Activated B cell treated with CpG ODN at 0.5 μM for 24 hours (primary cell): ENCODE measurements at regions not wholly inside any gene's neighbourhood (a gene's known extent, or its start where the extent isn't known, plus 50 kb on each side); places are given as distances from the start of the nearest gene placed in this dataset.
"Not testable (repeated sequence)": the region's sequence is repeated elsewhere in the genome, so short reads cannot be mapped to it uniquely, and the experiment has no call there.

Experiments used
- ATAC-seq: fragments of 200-7000 bp; cut with Tn5 transposase; one replicate; pipeline ENCODE4 v1.10.0; 2021; ENCODE audit warnings: low read depth, mild to moderate bottlenecking, moderate library complexity
- CTCF ChIA-PET: fragments of 350-600 bp; sonication (Branson Sonifier 250); formaldehyde crosslinking; loops from one replicate; lab custom pipeline; 2021; ENCODE audit warnings: antibody characterized with exemption; lab: Charles Lee
- POLR2A ChIA-PET: fragments of 350-600 bp; sonication (Branson Sonifier 250); formaldehyde crosslinking; loops from one replicate; lab custom pipeline; 2021; ENCODE audit warnings: antibody characterized with exemption; lab: Charles Lee
- DNase-seq: peaks from one replicate; pipeline ENCODE4 v3.0.0; 2022
- H3K27ac Mint-ChIP-seq: one replicate; pipeline ENCODE4 v1.8.0; 2020; ENCODE audit warnings: mixed read lengths
- H3K27me3 Mint-ChIP-seq: one replicate; pipeline ENCODE4 v1.8.0; 2021; ENCODE audit warnings: mixed read lengths
- H3K36me3 Mint-ChIP-seq: one replicate; pipeline ENCODE4 v1.8.0; 2021; ENCODE audit warnings: low read depth, mixed read lengths
- H3K4me1 Mint-ChIP-seq: one replicate; pipeline ENCODE4 v1.8.0; 2021; ENCODE audit warnings: mixed read lengths
- H3K4me3 Mint-ChIP-seq: one replicate; pipeline ENCODE4 v1.8.0; 2020; ENCODE audit warnings: mild to moderate bottlenecking, mixed read lengths
- H3K9me3 Mint-ChIP-seq: one replicate; pipeline ENCODE4 v1.8.0; 2020; ENCODE audit warnings: mixed read lengths
- intact Hi-C: fragments of 100-400 bp; cut with micrococcal nuclease; formaldehyde crosslinking; loops from one replicate; pipeline ENCODE4 v1.15.1; 2024
- TF ChIP-seq, protein P1 (sequence below): fragments of 200-600 bp; IDR thresholded peaks from one replicate; pipeline ENCODE4 v1.8.0; 2022; ENCODE audit warnings: antibody characterized with exemption, mild to moderate bottlenecking

DNA sequence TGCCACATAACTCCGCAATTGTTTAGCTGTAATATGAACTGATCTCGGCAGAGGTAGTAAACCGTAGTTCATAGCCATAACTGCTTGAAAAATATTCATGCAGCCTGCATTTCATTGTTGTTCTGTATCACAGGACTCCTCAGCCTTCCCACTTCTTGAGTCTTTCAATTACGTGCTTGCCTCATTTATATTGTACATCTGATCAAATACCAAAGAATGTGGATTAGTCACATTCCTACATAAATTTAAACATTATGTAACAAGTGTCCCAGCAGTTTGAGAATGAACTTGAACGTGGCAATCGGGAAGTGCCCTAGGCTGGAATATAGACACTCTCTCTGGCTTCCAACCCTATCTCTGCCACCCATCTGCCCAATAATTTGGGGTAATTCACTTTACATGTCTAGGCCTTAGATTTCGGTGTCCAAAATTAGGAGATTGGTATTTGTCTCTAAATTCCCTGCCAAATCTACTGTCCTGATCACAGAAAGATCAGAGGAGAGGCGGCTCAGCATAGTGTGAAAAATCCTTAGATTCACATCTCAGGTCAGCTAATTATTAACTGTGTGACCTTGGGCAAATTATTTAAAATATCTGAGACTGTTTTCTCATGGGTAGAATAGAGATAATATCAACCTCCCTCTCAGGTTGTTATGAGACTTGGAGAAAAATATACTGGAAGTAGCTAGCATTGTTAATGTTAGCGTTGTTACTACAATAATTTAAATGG, 215.1 kb upstream of the RFX3 start:
- intact Hi-C loops: no loop called here
- ChIA-PET POLR2A (no interaction called here), CTCF (no interaction called here)
- Mint-ChIP-seq H3K4me3 (no peak overlapping the region), H3K27me3 (peaks cover 6% of the 10 kb centered on the region), H3K27ac (no peak overlapping the region), H3K9me3 (no peaks in the 10 kb centered on the region), H3K36me3 (no peaks in the 10 kb centered on the region), H3K4me1 (no peaks in the 10 kb centered on the region)
- TF ChIP-seq, protein P1, sequence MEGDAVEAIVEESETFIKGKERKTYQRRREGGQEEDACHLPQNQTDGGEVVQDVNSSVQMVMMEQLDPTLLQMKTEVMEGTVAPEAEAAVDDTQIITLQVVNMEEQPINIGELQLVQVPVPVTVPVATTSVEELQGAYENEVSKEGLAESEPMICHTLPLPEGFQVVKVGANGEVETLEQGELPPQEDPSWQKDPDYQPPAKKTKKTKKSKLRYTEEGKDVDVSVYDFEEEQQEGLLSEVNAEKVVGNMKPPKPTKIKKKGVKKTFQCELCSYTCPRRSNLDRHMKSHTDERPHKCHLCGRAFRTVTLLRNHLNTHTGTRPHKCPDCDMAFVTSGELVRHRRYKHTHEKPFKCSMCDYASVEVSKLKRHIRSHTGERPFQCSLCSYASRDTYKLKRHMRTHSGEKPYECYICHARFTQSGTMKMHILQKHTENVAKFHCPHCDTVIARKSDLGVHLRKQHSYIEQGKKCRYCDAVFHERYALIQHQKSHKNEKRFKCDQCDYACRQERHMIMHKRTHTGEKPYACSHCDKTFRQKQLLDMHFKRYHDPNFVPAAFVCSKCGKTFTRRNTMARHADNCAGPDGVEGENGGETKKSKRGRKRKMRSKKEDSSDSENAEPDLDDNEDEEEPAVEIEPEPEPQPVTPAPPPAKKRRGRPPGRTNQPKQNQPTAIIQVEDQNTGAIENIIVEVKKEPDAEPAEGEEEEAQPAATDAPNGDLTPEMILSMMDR: no peak
- ATAC-seq (no peak), DNase-seq (no peak)

DNA sequence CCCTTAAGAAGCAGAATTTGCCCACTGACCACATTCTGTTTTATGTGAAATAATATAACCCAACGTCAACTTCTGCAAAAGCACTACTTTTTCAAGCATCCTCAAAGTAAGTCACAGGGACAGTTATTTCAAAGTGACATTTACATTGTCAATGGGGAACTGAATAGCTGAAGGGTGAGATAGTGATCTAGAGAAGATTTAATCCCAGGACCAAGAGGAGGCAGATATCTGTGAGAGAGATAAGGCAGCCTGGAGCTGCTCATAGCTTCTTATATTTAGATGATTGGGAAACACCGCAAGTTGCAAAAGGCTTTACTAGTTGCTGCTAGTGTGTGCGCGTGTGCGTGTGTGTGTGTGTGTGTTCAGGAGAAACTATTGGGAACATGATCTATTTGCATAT, 210.4 kb upstream of the RFX3 start:
- CTCF ChIA-PET: no interaction called here
- Mint-ChIP-seq H3K4me1 (peaks cover 5% of the 10 kb centered on the region), H3K4me3 (no peak overlapping the region), H3K36me3 (no peaks in the 10 kb centered on the region), H3K27me3 (no peaks in the 10 kb centered on the region), H3K9me3 (no peaks in the 10 kb centered on the region), H3K27ac (no peak overlapping the region)
- ATAC-seq: no peak
- no peak for DNase-seq
- intact Hi-C loops: no loop called here
- POLR2A ChIA-PET: no interaction called here
- TF ChIP-seq, protein P1: no peak

DNA sequence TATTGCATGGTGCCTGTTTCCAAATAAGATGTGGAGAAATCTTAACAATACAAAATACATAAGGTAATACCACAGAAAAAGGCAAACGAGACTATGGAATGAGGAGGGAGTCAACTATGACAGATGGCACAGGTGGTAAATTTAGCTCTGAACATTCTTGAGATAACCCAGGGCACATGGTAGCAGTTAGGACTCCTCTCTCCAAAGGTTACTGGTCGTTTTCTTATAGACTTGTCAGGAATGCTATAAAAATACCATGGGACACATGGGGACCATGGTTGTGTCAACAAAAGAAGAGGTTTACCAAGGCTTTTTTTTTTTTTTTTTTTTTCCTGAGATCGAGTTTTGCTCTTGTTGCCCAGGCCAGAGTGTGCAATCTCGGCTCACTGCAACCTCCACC, 209.4 kb upstream of the RFX3 start:
- peaks cover 7% of the 10 kb centered on the region for H3K4me1 Mint-ChIP-seq
- TF ChIP-seq, protein P1: no peak
- CTCF ChIA-PET: no interaction called here
- H3K4me3 Mint-ChIP-seq: no peak overlapping the region
- H3K27ac Mint-ChIP-seq: no peak overlapping the region
- ATAC-seq: no peak
- POLR2A ChIA-PET: no interaction called here
- H3K36me3 Mint-ChIP-seq: no peaks in the 10 kb centered on the region
- H3K9me3 Mint-ChIP-seq: no peaks in the 10 kb centered on the region
- no peak for DNase-seq
- intact Hi-C loops: no loop called here
- no peaks in the 10 kb centered on the region for H3K27me3 Mint-ChIP-seq

DNA sequence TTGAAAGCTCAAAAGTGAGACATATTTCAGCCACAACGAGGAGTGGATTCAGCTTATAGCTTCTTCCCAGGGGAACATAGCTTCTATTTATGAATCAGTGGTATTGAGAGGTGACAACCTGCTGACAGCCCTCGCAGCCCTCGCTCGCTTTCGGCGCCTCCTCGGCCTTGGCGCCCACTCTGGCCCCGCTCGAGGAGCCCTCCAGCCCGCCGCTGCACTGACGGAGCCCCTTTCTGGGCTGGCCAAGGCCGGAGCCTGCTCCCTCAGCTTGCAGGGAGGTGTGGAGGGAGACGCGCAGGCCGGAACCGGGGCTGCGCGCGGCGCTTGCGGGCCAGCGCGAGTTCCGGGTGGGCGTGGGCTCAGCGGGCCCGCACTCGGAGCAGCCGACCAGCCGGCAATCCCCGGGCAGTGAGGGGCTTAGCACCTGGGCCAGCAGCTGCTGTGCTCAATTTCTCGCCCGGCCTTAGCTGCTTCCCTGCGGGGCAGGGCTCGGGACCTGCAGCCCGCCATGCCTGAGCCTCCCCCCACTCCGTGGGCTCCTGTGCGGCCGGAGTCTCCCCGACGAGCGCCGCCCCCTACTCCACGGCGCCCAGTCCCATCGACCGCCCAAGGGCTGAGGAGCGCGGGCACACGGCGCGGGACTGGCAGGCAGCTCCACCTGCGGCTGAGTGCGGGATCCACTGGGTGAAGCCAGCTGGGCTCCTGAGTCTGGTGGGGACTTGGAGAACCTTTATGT, 207.9 kb upstream of the RFX3 start:
- H3K4me1 Mint-ChIP-seq, H3K27ac Mint-ChIP-seq, DNase-seq, H3K36me3 Mint-ChIP-seq, POLR2A ChIA-PET, H3K27me3 Mint-ChIP-seq, ATAC-seq, H3K9me3 Mint-ChIP-seq, H3K4me3 Mint-ChIP-seq: not testable (repeated sequence)
- CTCF ChIA-PET: interaction anchor here (1.5 to 1.7 kb wide), 2 partner anchors 266 to 384 kb away, joined by 5 to 6 read pairs; no protein-coding TSS in a partner anchor
- intact Hi-C loops: loop anchor here (2.0 kb wide), 1 partner anchor 641 kb away; no protein-coding TSS in a partner anchor

DNA sequence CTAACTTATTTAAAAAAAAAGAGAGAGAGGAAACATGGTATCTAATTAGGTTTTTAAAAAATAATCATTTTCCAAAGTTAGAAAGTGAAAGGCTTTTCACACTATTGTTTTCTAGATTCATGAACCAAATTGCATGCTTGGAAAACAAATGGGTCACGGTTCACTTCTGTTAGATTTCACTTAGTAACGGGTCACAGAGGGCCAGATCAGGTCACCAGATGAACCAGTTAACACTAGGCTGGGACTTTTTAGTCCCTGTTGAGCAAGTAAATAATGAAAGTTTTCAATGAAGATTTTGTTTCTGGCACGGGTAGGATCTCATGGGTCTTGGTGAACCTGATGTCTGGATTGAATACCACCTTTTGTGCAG, 207.2 kb upstream of the RFX3 start:
- ATAC-seq (no peak), DNase-seq (no peak)
- H3K4me1 Mint-ChIP-seq: peaks cover 7% of the 10 kb centered on the region
- no peak overlapping the region for H3K4me3 Mint-ChIP-seq
- ChIA-PET CTCF (interaction anchor here (1.2 to 1.7 kb wide), 3 partner anchors 265 to 402 kb away, joined by 3 to 6 read pairs (median 5); no protein-coding TSS in a partner anchor), POLR2A (no interaction called here)
- intact Hi-C loops: loop anchor here (2.0 kb wide), 1 partner anchor 642 kb away; no protein-coding TSS in a partner anchor
- no peaks in the 10 kb centered on the region for H3K27me3 Mint-ChIP-seq
- TF ChIP-seq, protein P1: no peak
- H3K36me3 Mint-ChIP-seq: no peaks in the 10 kb centered on the region
- no peaks in the 10 kb centered on the region for H3K9me3 Mint-ChIP-seq
- H3K27ac Mint-ChIP-seq: no peak overlapping the region
